Omental fat pad (tissue), 3 donors: ENCODE measurements at regions not wholly inside any gene's neighbourhood (a gene's known extent, or its start where the extent isn't known, plus 50 kb on each side); places are given as distances from the start of the nearest gene placed in this dataset.
"Not testable (repeated sequence)": the region's sequence is repeated elsewhere in the genome, so short reads cannot be mapped to it uniquely, and the experiment has no call there.

Experiments
- ATAC-seq: fragments of 150-250 bp; one replicate; pipeline ENCODE4 v1.9.1; 2016; ENCODE audit warnings: mild to moderate bottlenecking, moderate library complexity; ENCODE audit not compliant: low FRiP score
- DNase-seq: peaks from one replicate; pipeline ENCODE4 v3.0.0-alpha.2; 2019; ENCODE audit warnings: low spot score
- CTCF ChIP-seq, 3 donors: fragments of 450-650 bp; IDR thresholded peaks; one replicate each; pipeline ENCODE4 v1.5.1; 2016 to 2017; ENCODE audit warnings: antibody characterized with exemption in 3 of 3, mild to moderate bottlenecking in 3 of 3, moderate library complexity in 2 of 3

GRCh38 chr13:111431206-111431605 lies 110.8 kb downstream of the TEX29 start:
- no peak for DNase-seq
- no peak for ATAC-seq

GRCh38 chr13:111434578-111435159 lies 114.2 kb downstream of the TEX29 start:
- no peak for DNase-seq
- no peak for ATAC-seq
- no peak for TF ChIP-seq CTCF (IDR thresholded peaks at IDR 0.05)

More at GRCh38 chr13:111431206-111431605, 110.8 kb downstream of the TEX29 start:
- TF ChIP-seq CTCF (IDR thresholded peaks at IDR 0.05): no peak

- ATAC-seq (no peak), DNase-seq (no peak)
- TF ChIP-seq CTCF (IDR thresholded peaks at IDR 0.05): no peak
Observed at GRCh38 chr13:111436446-111436845, 116.0 kb downstream of the TEX29 start.

- DNase-seq (no peak), ATAC-seq (no peak)
- TF ChIP-seq CTCF (IDR thresholded peaks at IDR 0.05): no peak
Observed at GRCh38 chr13:111437417-111437816, 117.0 kb downstream of the TEX29 start.

GRCh38 chr13:111437856-111438547 lies 117.6 kb downstream of the TEX29 start:
- DNase-seq (no peak), ATAC-seq (no peak)
- no peak for TF ChIP-seq CTCF (IDR thresholded peaks at IDR 0.05)

GRCh38 chr13:111440492-111440891 lies 120.0 kb downstream of the TEX29 start:
- ATAC-seq, DNase-seq: not testable (repeated sequence)

- no peak for TF ChIP-seq CTCF (IDR thresholded peaks at IDR 0.05)
- ATAC-seq (no peak), DNase-seq (no peak)
Observed at GRCh38 chr13:111443981-111444380, 123.5 kb downstream of the TEX29 start.
